SK-N-SH (cell line): ENCODE measurements at regions not wholly inside any gene's neighbourhood (a gene's known extent, or its start where the extent isn't known, plus 50 kb on each side); places are given as distances from the start of the nearest gene placed in this dataset.

Experiments
- CTCF ChIA-PET: fragments of 300-600, 350-600 bp; formaldehyde crosslinking; extraction: SDS; loops from one replicate; lab custom pipeline; 2021; lab: Yijun Ruan, JAX
- POLR2A ChIA-PET: fragments of 350-600 bp; sonication (Branson Sonifier 250); formaldehyde crosslinking; extraction: SDS; loops from one replicate; lab custom pipeline; 2020; ENCODE audit warnings: antibody characterized with exemption, inconsistent platforms; lab: Yijun Ruan, JAX
- DNase-seq: peaks from one replicate; pipeline ENCODE4 v3.0.0; 2012
- H2AFZ ChIP-seq: fragments of 200-600 bp; sonication (generic); 2 replicates; pipeline ENCODE4 v1.8.1; 2016; ENCODE audit warnings: antibody characterized with exemption, mild to moderate bottlenecking, low read depth
- H3F3A ChIP-seq: fragments of 200-600 bp; sonication (generic); replicated peaks from 2 replicates; pipeline ENCODE3; 2016; ENCODE audit warnings: antibody characterized with exemption, mild to moderate bottlenecking; ENCODE audit not compliant: insufficient read depth
- H3K27ac ChIP-seq, 2 experiments: fragments of 200-500 bp in 1 of 2; fragments of 200-600 bp in 1 of 2; sonication (Bioruptor generic) in 1 of 2; sonication (generic), shearing (Covaris generic) in 1 of 2; 2 replicates each; pipeline versions ENCODE4 v1.5.1 to v1.6.1; 2014 to 2016; ENCODE audit warnings: low read depth in 2 of 2, inconsistent platforms in 1 of 2, low read length in 1 of 2, mild to moderate bottlenecking in 1 of 2, mixed read lengths in 1 of 2
- H3K27me3 ChIP-seq: fragments of 200-600 bp; sonication (generic), shearing (Covaris generic); 2 replicates; pipeline ENCODE4 v1.6.1; 2016; ENCODE audit warnings: mixed run types; ENCODE audit not compliant: insufficient read depth
- H3K36me3 ChIP-seq, 2 experiments: fragments of 200-500 bp in 1 of 2; fragments of 200-600 bp in 1 of 2; sonication (Bioruptor generic) in 1 of 2; sonication (generic) in 1 of 2; replicated peaks in 1 of 2; 2 replicates each; pipeline versions ENCODE3 to v1.5.1; 2014 to 2016; ENCODE audit warnings: low read length in 1 of 2, mild to moderate bottlenecking in 1 of 2; ENCODE audit not compliant: insufficient read depth in 2 of 2, control insufficient read depth in 1 of 2
- H3K4me1 ChIP-seq, 2 experiments: fragments of 200-500 bp in 1 of 2; fragments of 200-600 bp in 1 of 2; sonication (Bioruptor generic) in 1 of 2; sonication (generic), shearing (Covaris generic) in 1 of 2; 2 replicates each; pipeline versions ENCODE4 v1.5.1 to v1.6.1; 2014 to 2016; ENCODE audit warnings: low read depth in 1 of 2, low read length in 1 of 2, mixed run types in 1 of 2; ENCODE audit not compliant: insufficient read depth in 2 of 2, control insufficient read depth in 1 of 2
- H3K4me2 ChIP-seq: fragments of 200-600 bp; sonication (generic), shearing (Covaris generic); 2 replicates; pipeline ENCODE4 v1.6.1; 2017; ENCODE audit warnings: mixed run types
- H3K4me3 ChIP-seq, 2 experiments: fragments of 200-500 bp in 1 of 2; fragments of 200-600 bp in 1 of 2; sonication (Bioruptor generic) in 1 of 2; sonication (generic), shearing (Covaris generic) in 1 of 2; 2 replicates each; pipeline versions ENCODE4 v1.5.1 to v1.8.1; 2014 to 2016; ENCODE audit warnings: low read depth in 2 of 2, inconsistent platforms in 1 of 2, low read length in 1 of 2, mild to moderate bottlenecking in 1 of 2, mixed read lengths in 1 of 2, moderate library complexity in 1 of 2
- H3K79me2 ChIP-seq: fragments of 200-600 bp; sonication (generic); 2 replicates; pipeline ENCODE4 v1.8.1; 2017; ENCODE audit warnings: mild to moderate bottlenecking; ENCODE audit not compliant: insufficient read depth
- H3K9ac ChIP-seq: fragments of 200-600 bp; sonication (generic); 2 replicates; pipeline ENCODE4 v1.6.1; 2017; ENCODE audit warnings: mixed run types
- H3K9me2 ChIP-seq: fragments of 200-600 bp; sonication (generic); 2 replicates; pipeline ENCODE4 v1.6.1; 2017; ENCODE audit warnings: mixed run types
- H3K9me3 ChIP-seq: fragments of 200-600 bp; sonication (generic); 2 replicates; pipeline ENCODE4 v1.6.1; 2017; ENCODE audit warnings: mixed run types, mild to moderate bottlenecking, moderate library complexity
- H4K20me1 ChIP-seq: fragments of 200-600 bp; sonication (generic); 2 replicates; pipeline ENCODE4 v1.6.1; 2017; ENCODE audit warnings: mild to moderate bottlenecking, mixed run types; ENCODE audit not compliant: insufficient read depth
- CHD2 ChIP-seq: fragments of 150-350 bp; IDR thresholded peaks from 2 replicates; pipeline ENCODE4 v1.6.1; 2018; ENCODE audit warnings: low read length; ENCODE audit not compliant: partially characterized antibody
- ELF1 ChIP-seq: IDR thresholded peaks from 2 replicates; pipeline ENCODE4 v1.4.0; 2012
- EZH2phosphoT487 ChIP-seq: fragments of 200-600 bp; sonication (generic); IDR thresholded peaks from 2 replicates; pipeline ENCODE4 v1.6.1; 2017; ENCODE audit warnings: low read depth, mixed run types, mild to moderate bottlenecking, antibody characterized with exemption, moderate library complexity, borderline replicate concordance
- FOSL2 ChIP-seq: IDR thresholded peaks from 2 replicates; pipeline ENCODE4 v1.4.0; 2012; ENCODE audit warnings: low read depth, mild to moderate bottlenecking, moderate library complexity, borderline replicate concordance
- FOXM1 ChIP-seq: IDR thresholded peaks from 2 replicates; pipeline ENCODE4 v1.4.0; 2012; ENCODE audit warnings: low read depth, mild to moderate bottlenecking
- GATA2 ChIP-seq: sonication (generic); formaldehyde crosslinking; IDR thresholded peaks from 2 replicates; pipeline ENCODE4 v1.5.0; 2020; ENCODE audit warnings: mild to moderate bottlenecking, missing genetic modification reagents
- MEF2A ChIP-seq: IDR thresholded peaks from 2 replicates; pipeline ENCODE4 v1.4.0; 2012; ENCODE audit warnings: low read depth, borderline replicate concordance
- MXI1 ChIP-seq: IDR thresholded peaks from 2 replicates; pipeline ENCODE4 v1.6.1; 2012; ENCODE audit warnings: mild to moderate bottlenecking, low read depth, low read length, improper control_type of control experiment
- NFIC ChIP-seq: IDR thresholded peaks from 2 replicates; pipeline ENCODE4 v1.4.0; 2012; ENCODE audit warnings: borderline replicate concordance
- RFX5 ChIP-seq: IDR thresholded peaks from 2 replicates; pipeline ENCODE4 v1.6.1; 2012; ENCODE audit warnings: mild to moderate bottlenecking, improper control_type of control experiment, low read length
- TAF1 ChIP-seq: IDR thresholded peaks from 2 replicates; pipeline ENCODE4 v1.6.1; 2012; ENCODE audit warnings: low read depth, mild to moderate bottlenecking, low read length, moderate library complexity, borderline replicate concordance
- TEAD4 ChIP-seq: IDR thresholded peaks from 2 replicates; pipeline ENCODE4 v1.4.0; 2012; ENCODE audit warnings: mild to moderate bottlenecking, borderline replicate concordance; ENCODE audit not compliant: insufficient read depth
- YY1 ChIP-seq: IDR thresholded peaks from 2 replicates; pipeline ENCODE4 v1.4.0; 2012; ENCODE audit warnings: low read depth, mild to moderate bottlenecking
- WGBS: methylation state at CpG from one replicate; pipeline ENCODE4 v1.1.6; 2017; ENCODE audit warnings: low lambda C conversion rate; 5-methylcytosine and 5-hydroxymethylcytosine counted together
- TF ChIP-seq, protein P1 (sequence below): IDR thresholded peaks from 2 replicates; pipeline ENCODE4 v1.4.0; 2012; ENCODE audit warnings: low read depth, borderline replicate concordance
- TF ChIP-seq, protein P2 (sequence below): IDR thresholded peaks from 2 replicates; pipeline ENCODE4 v1.6.1; 2012; ENCODE audit warnings: mild to moderate bottlenecking, low read depth, low read length, moderate library complexity
- TF ChIP-seq, protein P3 (sequence below): IDR thresholded peaks from 2 replicates; pipeline ENCODE4 v1.4.0; 2012; ENCODE audit warnings: low read depth
- TF ChIP-seq, protein P4 (sequence below): IDR thresholded peaks from 2 replicates; pipeline ENCODE4 v1.4.0; 2012; ENCODE audit warnings: low read depth, borderline replicate concordance
- TF ChIP-seq, protein P5 (sequence below): fragments of 150-350 bp; IDR thresholded peaks from 2 replicates; pipeline ENCODE4 v1.6.1; 2017; ENCODE audit warnings: antibody characterized with exemption, low read length, low read depth, borderline replicate concordance

DNA sequence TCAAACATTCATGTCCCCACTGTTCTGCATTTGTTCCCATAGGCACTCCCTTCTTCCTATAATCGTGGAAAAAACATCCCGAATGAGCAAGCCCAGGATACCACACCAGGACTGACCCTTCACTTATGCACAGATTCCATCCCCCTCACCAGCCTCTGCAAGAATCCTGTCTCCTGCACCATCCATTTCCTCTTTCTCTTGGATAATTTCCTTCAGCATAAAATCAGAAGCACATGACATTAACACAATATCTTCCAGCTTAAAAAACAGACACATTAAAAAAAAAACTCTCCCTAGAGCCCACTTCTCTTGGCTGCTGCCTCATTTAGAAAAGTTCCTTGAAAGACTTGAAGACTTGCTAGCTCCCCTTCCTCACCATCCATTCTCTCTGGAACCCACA lies 120.9 kb upstream of the CPSF6 start (continued):
- TF ChIP-seq EZH2phosphoT487, result no peak
- TF ChIP-seq, protein P1, sequence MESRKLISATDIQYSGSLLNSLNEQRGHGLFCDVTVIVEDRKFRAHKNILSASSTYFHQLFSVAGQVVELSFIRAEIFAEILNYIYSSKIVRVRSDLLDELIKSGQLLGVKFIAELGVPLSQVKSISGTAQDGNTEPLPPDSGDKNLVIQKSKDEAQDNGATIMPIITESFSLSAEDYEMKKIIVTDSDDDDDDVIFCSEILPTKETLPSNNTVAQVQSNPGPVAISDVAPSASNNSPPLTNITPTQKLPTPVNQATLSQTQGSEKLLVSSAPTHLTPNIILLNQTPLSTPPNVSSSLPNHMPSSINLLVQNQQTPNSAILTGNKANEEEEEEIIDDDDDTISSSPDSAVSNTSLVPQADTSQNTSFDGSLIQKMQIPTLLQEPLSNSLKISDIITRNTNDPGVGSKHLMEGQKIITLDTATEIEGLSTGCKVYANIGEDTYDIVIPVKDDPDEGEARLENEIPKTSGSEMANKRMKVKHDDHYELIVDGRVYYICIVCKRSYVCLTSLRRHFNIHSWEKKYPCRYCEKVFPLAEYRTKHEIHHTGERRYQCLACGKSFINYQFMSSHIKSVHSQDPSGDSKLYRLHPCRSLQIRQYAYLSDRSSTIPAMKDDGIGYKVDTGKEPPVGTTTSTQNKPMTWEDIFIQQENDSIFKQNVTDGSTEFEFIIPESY, result no peak
- TF ChIP-seq, protein P2, sequence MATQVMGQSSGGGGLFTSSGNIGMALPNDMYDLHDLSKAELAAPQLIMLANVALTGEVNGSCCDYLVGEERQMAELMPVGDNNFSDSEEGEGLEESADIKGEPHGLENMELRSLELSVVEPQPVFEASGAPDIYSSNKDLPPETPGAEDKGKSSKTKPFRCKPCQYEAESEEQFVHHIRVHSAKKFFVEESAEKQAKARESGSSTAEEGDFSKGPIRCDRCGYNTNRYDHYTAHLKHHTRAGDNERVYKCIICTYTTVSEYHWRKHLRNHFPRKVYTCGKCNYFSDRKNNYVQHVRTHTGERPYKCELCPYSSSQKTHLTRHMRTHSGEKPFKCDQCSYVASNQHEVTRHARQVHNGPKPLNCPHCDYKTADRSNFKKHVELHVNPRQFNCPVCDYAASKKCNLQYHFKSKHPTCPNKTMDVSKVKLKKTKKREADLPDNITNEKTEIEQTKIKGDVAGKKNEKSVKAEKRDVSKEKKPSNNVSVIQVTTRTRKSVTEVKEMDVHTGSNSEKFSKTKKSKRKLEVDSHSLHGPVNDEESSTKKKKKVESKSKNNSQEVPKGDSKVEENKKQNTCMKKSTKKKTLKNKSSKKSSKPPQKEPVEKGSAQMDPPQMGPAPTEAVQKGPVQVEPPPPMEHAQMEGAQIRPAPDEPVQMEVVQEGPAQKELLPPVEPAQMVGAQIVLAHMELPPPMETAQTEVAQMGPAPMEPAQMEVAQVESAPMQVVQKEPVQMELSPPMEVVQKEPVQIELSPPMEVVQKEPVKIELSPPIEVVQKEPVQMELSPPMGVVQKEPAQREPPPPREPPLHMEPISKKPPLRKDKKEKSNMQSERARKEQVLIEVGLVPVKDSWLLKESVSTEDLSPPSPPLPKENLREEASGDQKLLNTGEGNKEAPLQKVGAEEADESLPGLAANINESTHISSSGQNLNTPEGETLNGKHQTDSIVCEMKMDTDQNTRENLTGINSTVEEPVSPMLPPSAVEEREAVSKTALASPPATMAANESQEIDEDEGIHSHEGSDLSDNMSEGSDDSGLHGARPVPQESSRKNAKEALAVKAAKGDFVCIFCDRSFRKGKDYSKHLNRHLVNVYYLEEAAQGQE, result no peak
- TF ChIP-seq, protein P3, sequence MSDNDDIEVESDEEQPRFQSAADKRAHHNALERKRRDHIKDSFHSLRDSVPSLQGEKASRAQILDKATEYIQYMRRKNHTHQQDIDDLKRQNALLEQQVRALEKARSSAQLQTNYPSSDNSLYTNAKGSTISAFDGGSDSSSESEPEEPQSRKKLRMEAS, result no peak
- no peak for TF ChIP-seq GATA2 (CRISPR knock-in tag)
- TF ChIP-seq YY1, result no peak

DNA sequence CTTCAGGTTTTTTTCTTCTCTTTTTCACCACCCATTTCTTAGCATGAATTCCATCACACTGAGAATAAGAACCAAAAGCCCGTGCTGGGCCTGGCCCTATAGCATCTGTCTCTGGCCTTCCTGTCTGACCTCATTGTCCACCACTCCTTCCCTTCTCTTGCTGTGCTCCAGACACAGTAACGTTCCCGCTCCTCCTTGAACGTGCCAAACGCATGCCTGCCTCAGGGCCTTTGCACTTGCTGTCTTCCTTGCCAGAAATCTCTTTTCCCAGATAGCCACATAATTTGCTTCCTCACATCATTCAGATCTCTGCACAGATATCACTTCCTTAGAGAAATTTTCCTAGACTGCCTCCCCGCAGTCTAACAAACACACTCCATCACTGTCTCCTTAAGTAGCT lies 119.6 kb upstream of the CPSF6 start:
- no peak for DNase-seq
- Histone ChIP-seq H2AFZ (no peak overlapping the region), H3K9me2 (no peaks in the 10 kb centered on the region), H3K27me3 (no peaks in the 10 kb centered on the region; the same call in 1 of the 2 replicates), H3K79me2 (no peaks in the 10 kb centered on the region), H3K9ac (no peak overlapping the region), H3K9me3 (no peaks in the 10 kb centered on the region), H3K4me1 (no peaks in the 10 kb centered on the region), H3K27ac (no peak overlapping the region), H3K4me2 (no peak overlapping the region), H3K4me3 (no peak overlapping the region), H3K36me3 (no peaks in the 10 kb centered on the region), H3F3A (no peaks in the 10 kb centered on the region), H4K20me1 (no peaks in the 10 kb centered on the region)
- 29% methylated on average over 6 of the region's 6 CpGs for WGBS
- no peak for TF ChIP-seq ELF1
- TF ChIP-seq FOXM1, result no peak
- TF ChIP-seq MXI1, result no peak
- no peak for TF ChIP-seq CHD2
- TF ChIP-seq RFX5, result no peak
- TF ChIP-seq, protein P2, result no peak
- TF ChIP-seq TAF1, result no peak
- TF ChIP-seq MEF2A, result no peak
- TF ChIP-seq FOSL2, result no peak
- TF ChIP-seq NFIC, result no peak
- TF ChIP-seq, protein P4, sequence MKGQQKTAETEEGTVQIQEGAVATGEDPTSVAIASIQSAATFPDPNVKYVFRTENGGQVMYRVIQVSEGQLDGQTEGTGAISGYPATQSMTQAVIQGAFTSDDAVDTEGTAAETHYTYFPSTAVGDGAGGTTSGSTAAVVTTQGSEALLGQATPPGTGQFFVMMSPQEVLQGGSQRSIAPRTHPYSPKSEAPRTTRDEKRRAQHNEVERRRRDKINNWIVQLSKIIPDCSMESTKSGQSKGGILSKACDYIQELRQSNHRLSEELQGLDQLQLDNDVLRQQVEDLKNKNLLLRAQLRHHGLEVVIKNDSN, result no peak
- TF ChIP-seq, protein P5, sequence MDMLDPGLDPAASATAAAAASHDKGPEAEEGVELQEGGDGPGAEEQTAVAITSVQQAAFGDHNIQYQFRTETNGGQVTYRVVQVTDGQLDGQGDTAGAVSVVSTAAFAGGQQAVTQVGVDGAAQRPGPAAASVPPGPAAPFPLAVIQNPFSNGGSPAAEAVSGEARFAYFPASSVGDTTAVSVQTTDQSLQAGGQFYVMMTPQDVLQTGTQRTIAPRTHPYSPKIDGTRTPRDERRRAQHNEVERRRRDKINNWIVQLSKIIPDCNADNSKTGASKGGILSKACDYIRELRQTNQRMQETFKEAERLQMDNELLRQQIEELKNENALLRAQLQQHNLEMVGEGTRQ, result no peak
- TF ChIP-seq TEAD4, result no peak
- ChIA-PET POLR2A (no interaction called here), CTCF (no interaction called here)
